Gastroesophageal sphincter (tissue), 4 donors: ENCODE measurements at regions not wholly inside any gene's neighbourhood (a gene's known extent, or its start where the extent isn't known, plus 50 kb on each side); places are given as distances from the start of the nearest gene placed in this dataset.

Source experiments
- ATAC-seq: fragments of 150-250 bp; one replicate; pipeline ENCODE4 v1.9.1; 2016; ENCODE audit warnings: mild to moderate bottlenecking, moderate library complexity
- H3K27ac ChIP-seq, 4 donors: fragments of 200-600 bp; sonication (generic) in 3 of 4; 1 replicate in 3 of 4; 2 replicates in 1 of 4; pipeline ENCODE4 v1.5.1; 2016 to 2019
- H3K27me3 ChIP-seq: fragments of 200-600 bp; sonication (generic); one replicate; pipeline ENCODE4 v1.5.1; 2019
- H3K36me3 ChIP-seq, 2 donors: fragments of 200-600 bp; sonication (generic); one replicate each; pipeline ENCODE4 v1.5.1; 2019; ENCODE audit warnings: control low read depth in 1 of 2
- H3K4me1 ChIP-seq, 3 donors: fragments of 200-600 bp; sonication (generic); 1 replicate in 2 of 3; 2 replicates in 1 of 3; pipeline ENCODE4 v1.5.1; 2016 to 2019; ENCODE audit warnings: control low read depth in 2 of 3
- H3K4me3 ChIP-seq, 2 donors: fragments of 200-600 bp; sonication (generic); one replicate each; pipeline ENCODE4 v1.5.1; 2019; ENCODE audit warnings: mild to moderate bottlenecking in 1 of 2, moderate library complexity in 1 of 2
- H3K9me3 ChIP-seq, 3 donors: fragments of 200-600 bp; sonication (generic); one replicate each; pipeline ENCODE4 v1.5.1; 2017 to 2019; ENCODE audit warnings: control low read depth in 2 of 3
- CTCF ChIP-seq, 4 experiments: fragments of 200-600 bp in 2 of 4; fragments of 450-650 bp in 2 of 4; sonication (generic) in 1 of 4; IDR thresholded peaks; one replicate each; pipeline ENCODE4 v1.5.1; 2017 to 2019; ENCODE audit warnings: antibody characterized with exemption in 4 of 4, mild to moderate bottlenecking in 2 of 4, moderate library complexity in 2 of 4
- EP300 ChIP-seq: sonication (generic); formaldehyde crosslinking; IDR thresholded peaks from one replicate; pipeline ENCODE4 v1.6.1; 2017; ENCODE audit warnings: antibody characterized with exemption, mild to moderate bottlenecking
- POLR2A ChIP-seq, 2 donors: fragments of 450-650 bp; IDR thresholded peaks; one replicate each; pipeline ENCODE4 v1.6.1; 2017; ENCODE audit warnings: antibody characterized with exemption in 2 of 2, mild to moderate bottlenecking in 2 of 2, moderate library complexity in 1 of 2
- POLR2AphosphoS5 ChIP-seq: sonication (generic); formaldehyde crosslinking; IDR thresholded peaks from one replicate; pipeline ENCODE4 v1.6.1; 2017; ENCODE audit warnings: antibody characterized with exemption
- WGBS, 2 donors: methylation state at CpG; one replicate each; pipeline ENCODE4 v1.1.5; 2018; ENCODE audit warnings: low coverage in 1 of 2; 5-methylcytosine and 5-hydroxymethylcytosine counted together

GRCh38 chr5:106121972-106122605 is 1548.6 kb downstream of the EFNA5 start:
- no peaks in the 10 kb centered on the region for H3K27me3 ChIP-seq
- no peaks in the 10 kb centered on the region for H3K9me3 ChIP-seq
- ATAC-seq, result no peak
- H3K4me3 ChIP-seq, result no peak overlapping the region
- no peak for TF ChIP-seq EP300
- TF ChIP-seq POLR2A (IDR thresholded peaks at IDR 0.05), result no peak
- no peak for TF ChIP-seq POLR2AphosphoS5
- peak in 1 of 4 experiments; percentile 14 for TF ChIP-seq CTCF (IDR thresholded peaks at IDR 0.05)
- H3K27ac ChIP-seq, result no peak overlapping the region
- H3K4me1 ChIP-seq, result no peaks in the 10 kb centered on the region
- 80 to 85% methylated on average over 7 of the region's 7 CpGs for whole genome bisulfite sequencing, 2 donors
- no peaks in the 10 kb centered on the region for H3K36me3 ChIP-seq

GRCh38 chr5:106116682-106117081 is 1554.1 kb downstream of the EFNA5 start:
- TF ChIP-seq CTCF (IDR thresholded peaks at IDR 0.05), result no peak
- no peak for TF ChIP-seq EP300
- no peak for TF ChIP-seq POLR2AphosphoS5
- no peak for TF ChIP-seq POLR2A (IDR thresholded peaks at IDR 0.05)
- Histone ChIP-seq H3K4me3 (no peak overlapping the region), H3K27ac (no peak overlapping the region), H3K27me3 (no peaks in the 10 kb centered on the region), H3K36me3 (no peaks in the 10 kb centered on the region), H3K4me1 (no peaks in the 10 kb centered on the region), H3K9me3 (peaks cover 0 to 11% (median 0%) of the 10 kb centered on the region in 3 donors)
- 64 to 73% methylated on average over 3 of the region's 3 CpGs for WGBS, 2 donors
- no peak for ATAC-seq

DNA sequence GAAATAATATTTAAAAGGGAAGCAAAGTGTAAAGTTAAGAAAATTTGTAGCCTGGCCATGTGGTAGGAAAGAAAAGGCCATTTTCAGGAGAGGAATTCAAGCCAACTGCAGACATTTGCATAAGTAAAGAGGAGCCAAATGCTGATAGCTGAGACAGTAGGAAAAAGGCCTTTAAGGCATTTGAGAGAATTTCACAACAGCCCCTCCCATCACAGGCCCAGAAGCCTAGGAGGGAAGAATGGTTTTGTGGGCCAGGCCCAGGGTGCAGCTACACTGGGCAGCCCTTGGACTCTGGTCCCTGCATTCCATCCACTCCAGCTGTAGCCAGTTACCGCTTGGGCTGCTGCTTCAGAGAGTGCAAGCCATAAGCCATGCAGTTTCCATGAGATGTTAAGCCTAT is 1556.8 kb downstream of the EFNA5 start:
- H3K4me3 ChIP-seq, result no peak overlapping the region
- WGBS, 2 donors, result 80% methylated on average over 1 of the region's 1 CpG; no CpG with 5 or more reads in 1 of the 2 donors

DNA sequence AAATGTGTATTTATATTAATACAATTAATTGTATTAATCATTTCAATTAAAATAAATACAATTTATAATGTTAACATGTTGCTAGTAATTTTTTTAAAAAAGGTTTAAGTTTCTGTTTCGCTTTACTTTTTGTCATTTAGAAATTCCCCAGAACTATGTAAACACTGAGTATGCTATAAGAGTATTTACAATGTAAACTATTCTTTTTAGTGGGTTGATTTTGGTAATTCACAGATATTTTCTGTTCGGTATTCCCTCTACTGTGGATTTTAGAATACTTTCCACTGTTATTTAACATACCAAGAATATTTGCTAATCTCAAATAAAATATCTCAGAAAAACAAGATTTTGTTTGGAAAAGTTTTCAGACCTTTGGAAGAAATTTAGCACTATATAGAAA is 1564.4 kb downstream of the EFNA5 start:
- no peak overlapping the region for H3K4me3 ChIP-seq
- WGBS, 2 donors, result 51 to 55% methylated on average over 2 of the region's 2 CpGs
- H3K27ac ChIP-seq, result no peak overlapping the region

More for the DNA sequence above, 1556.8 kb downstream of the EFNA5 start:
- Histone ChIP-seq H3K36me3 (no peaks in the 10 kb centered on the region), H3K9me3 (peaks cover 0 to 11% (median 0%) of the 10 kb centered on the region in 3 donors), H3K4me1 (no peaks in the 10 kb centered on the region), H3K27me3 (no peaks in the 10 kb centered on the region), H3K27ac (no peak overlapping the region)
- TF ChIP-seq CTCF (IDR thresholded peaks at IDR 0.05) (no peak), POLR2AphosphoS5 (no peak), POLR2A (IDR thresholded peaks at IDR 0.05) (no peak)
- ATAC-seq, result no peak

More for the DNA sequence above, 1564.4 kb downstream of the EFNA5 start:
- TF ChIP-seq POLR2A (IDR thresholded peaks at IDR 0.05) (no peak), CTCF (IDR thresholded peaks at IDR 0.05) (no peak), POLR2AphosphoS5 (no peak), EP300 (no peak)
- Histone ChIP-seq H3K36me3 (no peaks in the 10 kb centered on the region), H3K9me3 (no peaks in the 10 kb centered on the region), H3K27me3 (no peaks in the 10 kb centered on the region), H3K4me1 (no peaks in the 10 kb centered on the region)
- ATAC-seq, result no peak
